SK-N-SH (cell line): ENCODE measurements at regions not wholly inside any gene's neighbourhood (a gene's known extent, or its start where the extent isn't known, plus 50 kb on each side); places are given as distances from the start of the nearest gene placed in this dataset.

Experiments
- CTCF ChIA-PET: fragments of 300-600, 350-600 bp; formaldehyde crosslinking; extraction: SDS; loops from one replicate; lab custom pipeline; 2021; lab: Yijun Ruan, JAX
- POLR2A ChIA-PET: fragments of 350-600 bp; sonication (Branson Sonifier 250); formaldehyde crosslinking; extraction: SDS; loops from one replicate; lab custom pipeline; 2020; ENCODE audit warnings: antibody characterized with exemption, inconsistent platforms; lab: Yijun Ruan, JAX
- DNase-seq: peaks from one replicate; pipeline ENCODE4 v3.0.0; 2012
- H2AFZ ChIP-seq: fragments of 200-600 bp; sonication (generic); 2 replicates; pipeline ENCODE4 v1.8.1; 2016; ENCODE audit warnings: antibody characterized with exemption, mild to moderate bottlenecking, low read depth
- H3F3A ChIP-seq: fragments of 200-600 bp; sonication (generic); replicated peaks from 2 replicates; pipeline ENCODE3; 2016; ENCODE audit warnings: antibody characterized with exemption, mild to moderate bottlenecking; ENCODE audit not compliant: insufficient read depth
- H3K27ac ChIP-seq, 2 experiments: fragments of 200-500 bp in 1 of 2; fragments of 200-600 bp in 1 of 2; sonication (Bioruptor generic) in 1 of 2; sonication (generic), shearing (Covaris generic) in 1 of 2; 2 replicates each; pipeline versions ENCODE4 v1.5.1 to v1.6.1; 2014 to 2016; ENCODE audit warnings: low read depth in 2 of 2, inconsistent platforms in 1 of 2, low read length in 1 of 2, mild to moderate bottlenecking in 1 of 2, mixed read lengths in 1 of 2
- H3K27me3 ChIP-seq: fragments of 200-600 bp; sonication (generic), shearing (Covaris generic); 2 replicates; pipeline ENCODE4 v1.6.1; 2016; ENCODE audit warnings: mixed run types; ENCODE audit not compliant: insufficient read depth
- H3K36me3 ChIP-seq, 2 experiments: fragments of 200-500 bp in 1 of 2; fragments of 200-600 bp in 1 of 2; sonication (Bioruptor generic) in 1 of 2; sonication (generic) in 1 of 2; replicated peaks in 1 of 2; 2 replicates each; pipeline versions ENCODE3 to v1.5.1; 2014 to 2016; ENCODE audit warnings: low read length in 1 of 2, mild to moderate bottlenecking in 1 of 2; ENCODE audit not compliant: insufficient read depth in 2 of 2, control insufficient read depth in 1 of 2
- H3K4me1 ChIP-seq, 2 experiments: fragments of 200-500 bp in 1 of 2; fragments of 200-600 bp in 1 of 2; sonication (Bioruptor generic) in 1 of 2; sonication (generic), shearing (Covaris generic) in 1 of 2; 2 replicates each; pipeline versions ENCODE4 v1.5.1 to v1.6.1; 2014 to 2016; ENCODE audit warnings: low read depth in 1 of 2, low read length in 1 of 2, mixed run types in 1 of 2; ENCODE audit not compliant: insufficient read depth in 2 of 2, control insufficient read depth in 1 of 2
- H3K4me2 ChIP-seq: fragments of 200-600 bp; sonication (generic), shearing (Covaris generic); 2 replicates; pipeline ENCODE4 v1.6.1; 2017; ENCODE audit warnings: mixed run types
- H3K4me3 ChIP-seq, 2 experiments: fragments of 200-500 bp in 1 of 2; fragments of 200-600 bp in 1 of 2; sonication (Bioruptor generic) in 1 of 2; sonication (generic), shearing (Covaris generic) in 1 of 2; 2 replicates each; pipeline versions ENCODE4 v1.5.1 to v1.8.1; 2014 to 2016; ENCODE audit warnings: low read depth in 2 of 2, inconsistent platforms in 1 of 2, low read length in 1 of 2, mild to moderate bottlenecking in 1 of 2, mixed read lengths in 1 of 2, moderate library complexity in 1 of 2
- H3K79me2 ChIP-seq: fragments of 200-600 bp; sonication (generic); 2 replicates; pipeline ENCODE4 v1.8.1; 2017; ENCODE audit warnings: mild to moderate bottlenecking; ENCODE audit not compliant: insufficient read depth
- H3K9ac ChIP-seq: fragments of 200-600 bp; sonication (generic); 2 replicates; pipeline ENCODE4 v1.6.1; 2017; ENCODE audit warnings: mixed run types
- H3K9me2 ChIP-seq: fragments of 200-600 bp; sonication (generic); 2 replicates; pipeline ENCODE4 v1.6.1; 2017; ENCODE audit warnings: mixed run types
- H3K9me3 ChIP-seq: fragments of 200-600 bp; sonication (generic); 2 replicates; pipeline ENCODE4 v1.6.1; 2017; ENCODE audit warnings: mixed run types, mild to moderate bottlenecking, moderate library complexity
- H4K20me1 ChIP-seq: fragments of 200-600 bp; sonication (generic); 2 replicates; pipeline ENCODE4 v1.6.1; 2017; ENCODE audit warnings: mild to moderate bottlenecking, mixed run types; ENCODE audit not compliant: insufficient read depth
- CHD2 ChIP-seq: fragments of 150-350 bp; IDR thresholded peaks from 2 replicates; pipeline ENCODE4 v1.6.1; 2018; ENCODE audit warnings: low read length; ENCODE audit not compliant: partially characterized antibody
- EZH2phosphoT487 ChIP-seq: fragments of 200-600 bp; sonication (generic); IDR thresholded peaks from 2 replicates; pipeline ENCODE4 v1.6.1; 2017; ENCODE audit warnings: low read depth, mixed run types, mild to moderate bottlenecking, antibody characterized with exemption, moderate library complexity, borderline replicate concordance
- FOXJ3 ChIP-seq: sonication (generic); formaldehyde crosslinking; IDR thresholded peaks from 2 replicates; pipeline ENCODE4 v1.5.1; 2020; ENCODE audit warnings: mild to moderate bottlenecking, missing genetic modification reagents
- FOXM1 ChIP-seq: IDR thresholded peaks from 2 replicates; pipeline ENCODE4 v1.4.0; 2012; ENCODE audit warnings: low read depth, mild to moderate bottlenecking
- GABPA ChIP-seq: IDR thresholded peaks from 2 replicates; pipeline ENCODE4 v1.4.0; 2012; ENCODE audit warnings: low read depth, mild to moderate bottlenecking
- GATA2 ChIP-seq: sonication (generic); formaldehyde crosslinking; IDR thresholded peaks from 2 replicates; pipeline ENCODE4 v1.5.0; 2020; ENCODE audit warnings: mild to moderate bottlenecking, missing genetic modification reagents
- PBX3 ChIP-seq: IDR thresholded peaks from 2 replicates; pipeline ENCODE4; 2012
- POLR2AphosphoS5 ChIP-seq: IDR thresholded peaks from 2 replicates; pipeline ENCODE4 v1.6.1; 2012; ENCODE audit warnings: low read depth, low read length
- RAD21 ChIP-seq: IDR thresholded peaks from 2 replicates; pipeline ENCODE4 v1.6.1; 2012; ENCODE audit warnings: mild to moderate bottlenecking, low read length
- RCOR1 ChIP-seq: fragments of 150-350 bp; IDR thresholded peaks from 2 replicates; pipeline ENCODE4 v1.6.1; 2017; ENCODE audit warnings: antibody characterized with exemption, low read length
- RFX5 ChIP-seq: IDR thresholded peaks from 2 replicates; pipeline ENCODE4 v1.6.1; 2012; ENCODE audit warnings: mild to moderate bottlenecking, improper control_type of control experiment, low read length
- RXRA ChIP-seq: IDR thresholded peaks from 2 replicates; pipeline ENCODE4 v1.4.0; 2012; ENCODE audit warnings: low read depth, mild to moderate bottlenecking, borderline replicate concordance
- SIN3A ChIP-seq: IDR thresholded peaks from 2 replicates; pipeline ENCODE4 v1.6.1; 2012; ENCODE audit warnings: low read depth, mild to moderate bottlenecking, low read length, moderate library complexity, borderline replicate concordance
- SMC3 ChIP-seq: IDR thresholded peaks from 2 replicates; pipeline ENCODE4 v1.6.1; 2012; ENCODE audit warnings: low read depth, low read length, improper control_type of control experiment
- TAF1 ChIP-seq: IDR thresholded peaks from 2 replicates; pipeline ENCODE4 v1.6.1; 2012; ENCODE audit warnings: low read depth, mild to moderate bottlenecking, low read length, moderate library complexity, borderline replicate concordance
- TCF12 ChIP-seq: IDR thresholded peaks from 2 replicates; pipeline ENCODE4 v1.4.0; 2012
- USF2 ChIP-seq: fragments of 150-350 bp; IDR thresholded peaks from 2 replicates; pipeline ENCODE4 v1.6.1; 2017; ENCODE audit warnings: antibody characterized with exemption, low read length, low read depth, borderline replicate concordance
- WGBS: methylation state at CpG from one replicate; pipeline ENCODE4 v1.1.6; 2017; ENCODE audit warnings: low lambda C conversion rate; 5-methylcytosine and 5-hydroxymethylcytosine counted together
- TF ChIP-seq, protein P1 (sequence below): IDR thresholded peaks from 2 replicates; pipeline ENCODE4 v1.4.0; 2012; ENCODE audit warnings: low read depth
- TF ChIP-seq, protein P2 (sequence below): IDR thresholded peaks from 2 replicates; pipeline ENCODE4 v1.6.1; 2012; ENCODE audit warnings: mild to moderate bottlenecking, low read depth, low read length, moderate library complexity
- TF ChIP-seq, protein P3 (sequence below): fragments of 150-350 bp; IDR thresholded peaks from 2 replicates; pipeline ENCODE4 v1.6.1; 2016; ENCODE audit warnings: mild to moderate bottlenecking, low read depth, low read length

DNA sequence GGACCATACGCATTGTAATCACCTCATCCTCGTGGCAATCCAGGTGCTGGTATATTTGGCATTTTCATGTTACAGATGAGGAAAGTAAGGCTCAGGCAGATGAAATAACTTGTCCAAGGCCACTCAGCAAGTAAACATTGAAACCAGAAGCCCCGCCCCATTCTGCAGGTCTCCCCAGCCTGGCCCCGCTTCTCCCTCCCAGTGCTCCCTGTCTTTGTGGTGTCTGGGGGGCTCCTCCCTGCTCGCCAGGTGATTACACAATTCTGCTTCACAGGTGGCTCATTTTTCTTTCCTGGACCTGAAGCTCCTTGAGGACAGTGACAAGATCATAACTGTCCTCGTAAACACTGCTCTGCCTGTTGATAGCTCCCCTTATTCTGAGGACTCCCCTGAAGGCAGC is 531.5 kb upstream of the B3GAT1 start:
- Histone ChIP-seq H3K27ac (no peak overlapping the region; a peak in 1 of 4 replicates), H3K27me3 (no peaks in the 10 kb centered on the region), H3K4me2 (no peak overlapping the region), H3K9me2 (no peaks in the 10 kb centered on the region), H3K9me3 (no peaks in the 10 kb centered on the region), H3K4me3 (no peak overlapping the region), H3K36me3 (no peaks in the 10 kb centered on the region), H3K4me1 (peaks cover 0 to 22% of the 10 kb centered on the region in 2 experiments; a peak in 3 of 4 replicates), H3K9ac (no peak overlapping the region), H3K79me2 (no peaks in the 10 kb centered on the region), H3F3A (peaks cover 3% of the 10 kb centered on the region), H2AFZ (no peak overlapping the region), H4K20me1 (no peaks in the 10 kb centered on the region)
- WGBS, result 70% methylated on average over 6 of the region's 6 CpGs
- DNase-seq, result no peak
- no peak for TF ChIP-seq GATA2
- no peak for TF ChIP-seq PBX3
- TF ChIP-seq USF2, result no peak
- TF ChIP-seq TAF1, result no peak
- no peak for TF ChIP-seq SMC3
- no peak for TF ChIP-seq FOXJ3 (CRISPR knock-in tag)
- TF ChIP-seq GABPA, result no peak
- no peak for TF ChIP-seq RCOR1
- no peak for TF ChIP-seq SIN3A
- POLR2A ChIA-PET, result no interaction called here
- CTCF ChIA-PET, result interaction anchor here (0.6 to 1.2 kb wide), 2 partner anchors 75 to 1779 kb away, joined by 3 to 5 read pairs; no protein-coding TSS in a partner anchor

GRCh38 chr11:134942681-134943080 is 530.6 kb upstream of the B3GAT1 start:
- DNase-seq, result no peak
- Histone ChIP-seq H3K36me3 (no peaks in the 10 kb centered on the region), H3K9me3 (no peaks in the 10 kb centered on the region), H3K27me3 (no peaks in the 10 kb centered on the region), H2AFZ (no peak overlapping the region), H3K9ac (no peak overlapping the region), H3K27ac (no peak overlapping the region), H3K4me3 (no peak overlapping the region), H3K4me1 (peaks cover 0 to 21% of the 10 kb centered on the region in 2 experiments; a peak in 1 of 4 replicates), H3K79me2 (no peaks in the 10 kb centered on the region), H3F3A (no peaks in the 10 kb centered on the region), H3K4me2 (no peak overlapping the region), H3K9me2 (no peaks in the 10 kb centered on the region), H4K20me1 (no peaks in the 10 kb centered on the region)
- WGBS, result 73% methylated on average over 12 of the region's 12 CpGs
- ChIA-PET POLR2A (no interaction called here), CTCF (interaction anchor here (1.2 kb wide), 1 partner anchor 74 kb away, joined by 5 read pairs; no protein-coding TSS in a partner anchor)
- TF ChIP-seq EZH2phosphoT487 (no peak), RXRA (no peak), RAD21 (no peak), SIN3A (no peak), CHD2 (no peak), FOXJ3 (CRISPR knock-in tag) (no peak), POLR2AphosphoS5 (no peak), RFX5 (no peak), PBX3 (no peak), TCF12 (no peak), FOXM1 (no peak), GATA2 (no peak)
- TF ChIP-seq, protein P1, sequence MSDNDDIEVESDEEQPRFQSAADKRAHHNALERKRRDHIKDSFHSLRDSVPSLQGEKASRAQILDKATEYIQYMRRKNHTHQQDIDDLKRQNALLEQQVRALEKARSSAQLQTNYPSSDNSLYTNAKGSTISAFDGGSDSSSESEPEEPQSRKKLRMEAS, result no peak
- TF ChIP-seq, protein P2, sequence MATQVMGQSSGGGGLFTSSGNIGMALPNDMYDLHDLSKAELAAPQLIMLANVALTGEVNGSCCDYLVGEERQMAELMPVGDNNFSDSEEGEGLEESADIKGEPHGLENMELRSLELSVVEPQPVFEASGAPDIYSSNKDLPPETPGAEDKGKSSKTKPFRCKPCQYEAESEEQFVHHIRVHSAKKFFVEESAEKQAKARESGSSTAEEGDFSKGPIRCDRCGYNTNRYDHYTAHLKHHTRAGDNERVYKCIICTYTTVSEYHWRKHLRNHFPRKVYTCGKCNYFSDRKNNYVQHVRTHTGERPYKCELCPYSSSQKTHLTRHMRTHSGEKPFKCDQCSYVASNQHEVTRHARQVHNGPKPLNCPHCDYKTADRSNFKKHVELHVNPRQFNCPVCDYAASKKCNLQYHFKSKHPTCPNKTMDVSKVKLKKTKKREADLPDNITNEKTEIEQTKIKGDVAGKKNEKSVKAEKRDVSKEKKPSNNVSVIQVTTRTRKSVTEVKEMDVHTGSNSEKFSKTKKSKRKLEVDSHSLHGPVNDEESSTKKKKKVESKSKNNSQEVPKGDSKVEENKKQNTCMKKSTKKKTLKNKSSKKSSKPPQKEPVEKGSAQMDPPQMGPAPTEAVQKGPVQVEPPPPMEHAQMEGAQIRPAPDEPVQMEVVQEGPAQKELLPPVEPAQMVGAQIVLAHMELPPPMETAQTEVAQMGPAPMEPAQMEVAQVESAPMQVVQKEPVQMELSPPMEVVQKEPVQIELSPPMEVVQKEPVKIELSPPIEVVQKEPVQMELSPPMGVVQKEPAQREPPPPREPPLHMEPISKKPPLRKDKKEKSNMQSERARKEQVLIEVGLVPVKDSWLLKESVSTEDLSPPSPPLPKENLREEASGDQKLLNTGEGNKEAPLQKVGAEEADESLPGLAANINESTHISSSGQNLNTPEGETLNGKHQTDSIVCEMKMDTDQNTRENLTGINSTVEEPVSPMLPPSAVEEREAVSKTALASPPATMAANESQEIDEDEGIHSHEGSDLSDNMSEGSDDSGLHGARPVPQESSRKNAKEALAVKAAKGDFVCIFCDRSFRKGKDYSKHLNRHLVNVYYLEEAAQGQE, result no peak
- TF ChIP-seq, protein P3, sequence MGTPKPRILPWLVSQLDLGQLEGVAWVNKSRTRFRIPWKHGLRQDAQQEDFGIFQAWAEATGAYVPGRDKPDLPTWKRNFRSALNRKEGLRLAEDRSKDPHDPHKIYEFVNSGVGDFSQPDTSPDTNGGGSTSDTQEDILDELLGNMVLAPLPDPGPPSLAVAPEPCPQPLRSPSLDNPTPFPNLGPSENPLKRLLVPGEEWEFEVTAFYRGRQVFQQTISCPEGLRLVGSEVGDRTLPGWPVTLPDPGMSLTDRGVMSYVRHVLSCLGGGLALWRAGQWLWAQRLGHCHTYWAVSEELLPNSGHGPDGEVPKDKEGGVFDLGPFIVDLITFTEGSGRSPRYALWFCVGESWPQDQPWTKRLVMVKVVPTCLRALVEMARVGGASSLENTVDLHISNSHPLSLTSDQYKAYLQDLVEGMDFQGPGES, result no peak
